GM13977 (cell line): ENCODE measurements at regions not wholly inside any gene's neighbourhood (a gene's known extent, or its start where the extent isn't known, plus 50 kb on each side); places are given as distances from the start of the nearest gene placed in this dataset.

Experiments
- DNase-seq: peaks from one replicate; pipeline ENCODE4 v3.0.0; 2012; ENCODE audit warnings: low spot score
- CTCF ChIP-seq: IDR thresholded peaks from 2 replicates; pipeline ENCODE4 v1.5.1; 2012; ENCODE audit warnings: mild to moderate bottlenecking, control low read depth; ENCODE audit not compliant: insufficient read depth; ENCODE audit errors: extremely low read depth, missing control alignments
- in situ Hi-C: fragments of 300-500 bp; cut with MboI; formaldehyde crosslinking; loops from one replicate; pipeline ENCODE4 v1.12.0; 2022; ENCODE audit warnings: low sequenced_read_pairs, low pct_unique_long_range_greater_than_20kb, mixed read lengths, inconsistent platforms; ENCODE audit not compliant: unreplicated experiment

- in situ Hi-C loops: no loop called here
- no peak for DNase-seq
- no peak for TF ChIP-seq CTCF
These were observed 189.6 kb downstream of the PIK3R1 start for GRCh38 chr5:68405026-68405684.

- no peak for TF ChIP-seq CTCF
- in situ Hi-C loops: no loop called here
- DNase-seq: no peak
These were observed 190.5 kb downstream of the PIK3R1 start for GRCh38 chr5:68405784-68406743.

GRCh38 chr5:68406767-68407241 is 191.2 kb downstream of the PIK3R1 start:
- peak; percentile 30 for DNase-seq
- no peak for TF ChIP-seq CTCF
- in situ Hi-C loops: no loop called here

- no peak for TF ChIP-seq CTCF
- in situ Hi-C loops: no loop called here
- DNase-seq: no peak
These were observed 192.0 kb downstream of the PIK3R1 start for GRCh38 chr5:68407311-68408239.

GRCh38 chr5:68408345-68408871 is 192.9 kb downstream of the PIK3R1 start:
- in situ Hi-C loops: no loop called here
- no peak for TF ChIP-seq CTCF
- no peak for DNase-seq

GRCh38 chr5:68409259-68409658 is 193.7 kb downstream of the PIK3R1 start:
- no peak for DNase-seq
- no peak for TF ChIP-seq CTCF
- in situ Hi-C loops: no loop called here
